PC-9 (cell line): ENCODE measurements at regions not wholly inside any gene's neighbourhood (a gene's known extent, or its start where the extent isn't known, plus 50 kb on each side); places are given as distances from the start of the nearest gene placed in this dataset.

Experiments used
- CTCF ChIP-seq: fragments of 200-600 bp; sonication (generic); conservative IDR thresholded peaks from 2 replicates; pipeline ENCODE4 v1.6.1; 2017; ENCODE audit warnings: mixed run types, antibody characterized with exemption, mild to moderate bottlenecking, moderate library complexity
- EZH2 ChIP-seq: fragments of 200-600 bp; sonication (generic); IDR thresholded peaks from 2 replicates; pipeline ENCODE4 v1.8.0; 2017; ENCODE audit warnings: antibody characterized with exemption, low read depth

GRCh38 chr9:71269859-71270258 lies 148.4 kb upstream of the TRPM3 start:
- no peak for TF ChIP-seq CTCF
- TF ChIP-seq EZH2 = no peak
